Endodermal cell (in vitro differentiated cells): ENCODE measurements at regions not wholly inside any gene's neighbourhood (a gene's known extent, or its start where the extent isn't known, plus 50 kb on each side); places are given as distances from the start of the nearest gene placed in this dataset.
"Not testable (repeated sequence)": the region's sequence is repeated elsewhere in the genome, so short reads cannot be mapped to it uniquely, and the experiment has no call there.

ENCODE experiments used
- DNase-seq: peaks from one replicate; pipeline ENCODE4 v3.0.0-alpha.2; 2017
- H3K27ac ChIP-seq: 2 replicates; pipeline ENCODE4 v1.5.1; 2013; ENCODE audit warnings: mild to moderate bottlenecking, low read depth, low read length, moderate library complexity
- H3K27me3 ChIP-seq: 2 replicates; pipeline ENCODE4 v1.6.1; 2013; ENCODE audit warnings: mild to moderate bottlenecking, low read length, moderate library complexity; ENCODE audit not compliant: insufficient read depth, control insufficient read depth, poor library complexity, severe bottlenecking
- H3K36me3 ChIP-seq: 2 replicates; pipeline ENCODE4 v1.7.0; 2013; ENCODE audit warnings: mild to moderate bottlenecking, low read length, moderate library complexity; ENCODE audit not compliant: control insufficient read depth, insufficient read depth
- H3K4me1 ChIP-seq: one replicate; pipeline ENCODE4 v1.7.0; 2013; ENCODE audit warnings: low read length; ENCODE audit not compliant: control insufficient read depth, insufficient read depth
- H3K4me3 ChIP-seq: 2 replicates; pipeline ENCODE4 v1.5.1; 2013; ENCODE audit warnings: mild to moderate bottlenecking, low read length, moderate library complexity
- H3K9ac ChIP-seq: 2 replicates; pipeline ENCODE4 v1.6.1; 2013; ENCODE audit warnings: mild to moderate bottlenecking, low read length, moderate library complexity; ENCODE audit not compliant: poor library complexity, severe bottlenecking; ENCODE audit errors: extremely low read depth
- H3K9me3 ChIP-seq: 2 replicates; pipeline ENCODE4 v1.6.1; 2013; ENCODE audit warnings: mild to moderate bottlenecking, low read length, moderate library complexity; ENCODE audit not compliant: control insufficient read depth
- H3K27ac Mint-ChIP-seq: 2 replicates; pipeline ENCODE4 v1.8.0; 2020; ENCODE audit warnings: mixed read lengths
- H3K27me3 Mint-ChIP-seq: 2 replicates; pipeline ENCODE4 v1.8.0; 2021; ENCODE audit warnings: mild to moderate bottlenecking, mixed read lengths; ENCODE audit not compliant: insufficient read depth
- H3K36me3 Mint-ChIP-seq: 2 replicates; pipeline ENCODE4 v1.8.0; 2020; ENCODE audit warnings: low read depth, mixed read lengths
- H3K4me1 Mint-ChIP-seq: 2 replicates; pipeline ENCODE4 v1.8.0; 2020; ENCODE audit warnings: mixed read lengths
- H3K4me3 Mint-ChIP-seq: 2 replicates; pipeline ENCODE4 v1.8.0; 2020; ENCODE audit warnings: mild to moderate bottlenecking, moderate library complexity, mixed read lengths
- H3K9me3 Mint-ChIP-seq: 2 replicates; pipeline ENCODE4 v1.8.0; 2020; ENCODE audit warnings: mild to moderate bottlenecking, mixed read lengths
- CTCF ChIP-seq: fragments of 200-600 bp; sonication (generic); conservative IDR thresholded peaks from 2 replicates; pipeline ENCODE4 v1.5.0; 2021; ENCODE audit warnings: antibody characterized with exemption, mild to moderate bottlenecking
- whole genome bisulfite sequencing, 2 experiments: methylation state at CpG; one replicate each; pipeline versions ENCODE4 v1.1.5 to v1.1.7; 2013; ENCODE audit warnings: missing lambda C conversion rate in 2 of 2, mixed read lengths in 1 of 2; ENCODE audit not compliant: insufficient coverage in 1 of 2, insufficient read length in 1 of 2; 5-methylcytosine and 5-hydroxymethylcytosine counted together

GRCh38 chr10:109587366-109587765, 335.9 kb downstream of the XPNPEP1 start:
- Mint-ChIP-seq H3K9me3 (no peaks in the 10 kb centered on the region), H3K27me3 (no peaks in the 10 kb centered on the region)

GRCh38 chr10:109556399-109556798, 366.9 kb downstream of the XPNPEP1 start:
- TF ChIP-seq CTCF, result no peak
- no peaks in the 10 kb centered on the region for H3K36me3 ChIP-seq
- no peaks in the 10 kb centered on the region for H3K27me3 ChIP-seq
- H3K4me1 ChIP-seq, result no peaks in the 10 kb centered on the region
- H3K4me3 ChIP-seq, result no peak overlapping the region
- Mint-ChIP-seq H3K27me3 (no peaks in the 10 kb centered on the region), H3K4me1 (peaks cover 8% of the 10 kb centered on the region), H3K27ac (no peak overlapping the region), H3K4me3 (no peak overlapping the region), H3K9me3 (peaks cover 17% of the 10 kb centered on the region), H3K36me3 (no peaks in the 10 kb centered on the region)
- no peak for DNase-seq
- H3K9me3 ChIP-seq, result peaks cover 30% of the 10 kb centered on the region
- H3K9ac ChIP-seq, result no peak overlapping the region
- H3K27ac ChIP-seq, result no peak overlapping the region

More at GRCh38 chr10:109587366-109587765, 335.9 kb downstream of the XPNPEP1 start:
- Histone ChIP-seq H3K27me3 (no peaks in the 10 kb centered on the region), H3K27ac (no peak overlapping the region), H3K4me3 (no peak overlapping the region), H3K4me1 (no peaks in the 10 kb centered on the region), H3K36me3 (no peaks in the 10 kb centered on the region), H3K9ac (no peak overlapping the region), H3K9me3 (peaks cover 13% of the 10 kb centered on the region)
- TF ChIP-seq CTCF, result no peak
- DNase-seq, result no peak
- 61 to 92% methylated on average over 3 of the region's 3 CpGs for WGBS, 2 experiments
- H3K4me3 Mint-ChIP-seq, result no peak overlapping the region
- H3K36me3 Mint-ChIP-seq, result no peaks in the 10 kb centered on the region
- no peak overlapping the region for H3K27ac Mint-ChIP-seq
- H3K4me1 Mint-ChIP-seq, result no peaks in the 10 kb centered on the region

- not testable (repeated sequence) for H3K9ac ChIP-seq, H3K27me3 ChIP-seq, H3K4me3 Mint-ChIP-seq, H3K36me3 ChIP-seq, H3K36me3 Mint-ChIP-seq, H3K4me1 ChIP-seq, H3K27me3 Mint-ChIP-seq, H3K4me3 ChIP-seq, H3K27ac ChIP-seq, H3K27ac Mint-ChIP-seq
- H3K4me1 Mint-ChIP-seq, result peaks cover 13% of the 10 kb centered on the region
- H3K9me3 Mint-ChIP-seq, result peaks cover 22% of the 10 kb centered on the region
- DNase-seq, result peak; percentile 70
- 63 to 71% methylated on average over 5 to 8 of the region's 8 CpGs for whole genome bisulfite sequencing, 2 experiments
- H3K9me3 ChIP-seq, result peaks cover 14% of the 10 kb centered on the region
Measured at GRCh38 chr10:109542050-109542603, 381.2 kb downstream of the XPNPEP1 start.

GRCh38 chr10:109534193-109534592, 389.1 kb downstream of the XPNPEP1 start:
- WGBS, 2 experiments, result 75 to 80% methylated on average over 1 to 2 of the region's 3 CpGs
- Mint-ChIP-seq H3K36me3 (no peaks in the 10 kb centered on the region), H3K4me1 (no peaks in the 10 kb centered on the region), H3K27me3 (no peaks in the 10 kb centered on the region), H3K9me3 (peaks cover 23% of the 10 kb centered on the region), H3K4me3 (no peak overlapping the region), H3K27ac (no peak overlapping the region)
- no peak overlapping the region for H3K27ac ChIP-seq
- TF ChIP-seq CTCF, result no peak
- H3K36me3 ChIP-seq, result no peaks in the 10 kb centered on the region
- no peaks in the 10 kb centered on the region for H3K27me3 ChIP-seq
- H3K4me3 ChIP-seq, result no peak overlapping the region
- peaks cover 21% of the 10 kb centered on the region for H3K9me3 ChIP-seq
- H3K4me1 ChIP-seq, result no peaks in the 10 kb centered on the region
- no peak overlapping the region for H3K9ac ChIP-seq
- no peak for DNase-seq
